HepG2 (cell line): ENCODE measurements at regions not wholly inside any gene's neighbourhood (a gene's known extent, or its start where the extent isn't known, plus 50 kb on each side); places are given as distances from the start of the nearest gene placed in this dataset.

Source experiments
- ATAC-seq: fragments of 200-7000 bp; cut with Tn5 transposase; 3 replicates; pipeline ENCODE4 v1.9.1; 2020; ENCODE audit warnings: mild to moderate bottlenecking, moderate library complexity
- BruUV-seq: library from RNA; stranded (reverse); fragments of 400-500 nt; replicated peaks from 2 replicates; lab custom pipeline; 2021; lab: Mats Ljungman, UMichigan
- CTCF ChIA-PET: fragments of 300-600 bp; formaldehyde crosslinking; extraction: SDS; loops from one replicate; lab custom pipeline; 2021; ENCODE audit warnings: low total read pairs, inconsistent platforms, low intra/inter-chr PET ratio; lab: Yijun Ruan, JAX
- POLR2A ChIA-PET: fragments of 350-600 bp; sonication (Branson Sonifier 250); formaldehyde crosslinking; loops from one replicate; lab custom pipeline; 2020; ENCODE audit warnings: antibody characterized with exemption, inconsistent platforms; lab: Yijun Ruan, JAX
- DNase-seq: peaks from one replicate; pipeline ENCODE4 v3.0.0-alpha.2; 2015; ENCODE audit warnings: low spot score
- FAIRE-seq: peaks from 3 replicates; lab custom pipeline; 2011; peaks lifted over from hg19 to GRCh38; lab: Jason Lieb, UNC
- H2AFZ ChIP-seq: one replicate; pipeline ENCODE4 v1.6.1; 2011; ENCODE audit warnings: low read length, inconsistent platforms
- H3K27ac ChIP-seq: fragments of 300-600 bp; 3 replicates; pipeline ENCODE4 v1.8.0; 2011; ENCODE audit warnings: mixed run types, mild to moderate bottlenecking, mixed read lengths, low read length, inconsistent platforms; ENCODE audit not compliant: insufficient read depth; ENCODE audit errors: extremely low read length
- H3K27me3 ChIP-seq, 2 experiments: fragments of 200-600 bp in 1 of 2; 2 replicates in 1 of 2; 3 replicates in 1 of 2; pipeline versions ENCODE4 v1.6.0 to v1.8.0; 2011; ENCODE audit warnings: low read length in 2 of 2, mild to moderate bottlenecking in 2 of 2, moderate library complexity in 2 of 2, inconsistent platforms in 1 of 2; ENCODE audit not compliant: insufficient read depth in 2 of 2, control insufficient read depth in 1 of 2
- H3K36me3 ChIP-seq, 2 experiments: fragments of 200-600 bp in 1 of 2; replicated peaks in 1 of 2; 2 replicates in 1 of 2; 3 replicates in 1 of 2; pipeline versions ENCODE4 v1.5.1 to v1.8.0; 2011; ENCODE audit warnings: low read length in 2 of 2, inconsistent platforms in 1 of 2; ENCODE audit not compliant: insufficient read depth in 2 of 2, control insufficient read depth in 1 of 2
- H3K4me1 ChIP-seq: 2 replicates; pipeline ENCODE4 v1.5.1; 2012; ENCODE audit warnings: low read length, inconsistent platforms; ENCODE audit not compliant: insufficient read depth
- H3K4me2 ChIP-seq: 2 replicates; pipeline ENCODE4 v1.6.0; 2011; ENCODE audit warnings: low read depth, low read length, inconsistent platforms
- H3K4me3 ChIP-seq, 3 experiments: fragments of 200-600 bp in 1 of 3; sonication (generic), shearing (Covaris generic) in 1 of 3; replicated peaks in 1 of 3; 2 replicates each; pipeline ENCODE4 v1.5.1; 2011 to 2016; ENCODE audit warnings: low read length in 3 of 3, inconsistent platforms in 2 of 3, low read depth in 2 of 3, mild to moderate bottlenecking in 2 of 3, control low read depth in 1 of 3, mixed read lengths in 1 of 3; ENCODE audit not compliant: insufficient read depth in 1 of 3
- H3K79me2 ChIP-seq: one replicate; pipeline ENCODE4 v1.6.1; 2011; ENCODE audit warnings: low read length, inconsistent platforms; ENCODE audit not compliant: insufficient read depth
- H3K9ac ChIP-seq: 2 replicates; pipeline ENCODE4 v1.6.0; 2011; ENCODE audit warnings: mild to moderate bottlenecking, low read depth, low read length, inconsistent platforms; ENCODE audit not compliant: insufficient read depth
- H3K9me3 ChIP-seq: 2 replicates; pipeline ENCODE4 v1.5.1; 2012; ENCODE audit warnings: mild to moderate bottlenecking, low read length
- H4K20me1 ChIP-seq: 2 replicates; pipeline ENCODE4 v1.6.0; 2011; ENCODE audit warnings: inconsistent platforms, mild to moderate bottlenecking, low read length, moderate library complexity; ENCODE audit not compliant: insufficient read depth
- NFYB ChIP-seq: sonication (generic); formaldehyde crosslinking; IDR thresholded peaks from 2 replicates; pipeline ENCODE4 v1.4.0; 2020; ENCODE audit warnings: missing genetic modification reagents
- SYNCRIP ChIP-seq: fragments of 200-400 bp; formaldehyde crosslinking; IDR thresholded peaks from 2 replicates; pipeline ENCODE4 v1.6.1; 2018; ENCODE audit warnings: mild to moderate bottlenecking, low read depth, low read length; ENCODE audit not compliant: insufficient read depth
- WGBS: methylation state at CpG from one replicate; pipeline ENCODE4 v1.1.6; 2017; ENCODE audit warnings: low lambda C conversion rate; 5-methylcytosine and 5-hydroxymethylcytosine counted together
- in situ Hi-C: cut with HindIII; loops from 2 replicates; pipeline ENCODE4 v1.10.0; 2017; ENCODE audit warnings: low pct_unique_long_range_greater_than_20kb; ENCODE audit not compliant: extremely low pct_ligation_motif_present
- intact Hi-C: fragments of 100-400 bp; cut with micrococcal nuclease; formaldehyde crosslinking; loops from one replicate; pipeline ENCODE4 v1.10.0; 2022; ENCODE audit not compliant: unreplicated experiment
- TF ChIP-seq, protein P1 (sequence below): sonication (generic); formaldehyde crosslinking; IDR thresholded peaks from 2 replicates; pipeline ENCODE4 v1.4.0; 2020; ENCODE audit warnings: missing genetic modification reagents

DNA sequence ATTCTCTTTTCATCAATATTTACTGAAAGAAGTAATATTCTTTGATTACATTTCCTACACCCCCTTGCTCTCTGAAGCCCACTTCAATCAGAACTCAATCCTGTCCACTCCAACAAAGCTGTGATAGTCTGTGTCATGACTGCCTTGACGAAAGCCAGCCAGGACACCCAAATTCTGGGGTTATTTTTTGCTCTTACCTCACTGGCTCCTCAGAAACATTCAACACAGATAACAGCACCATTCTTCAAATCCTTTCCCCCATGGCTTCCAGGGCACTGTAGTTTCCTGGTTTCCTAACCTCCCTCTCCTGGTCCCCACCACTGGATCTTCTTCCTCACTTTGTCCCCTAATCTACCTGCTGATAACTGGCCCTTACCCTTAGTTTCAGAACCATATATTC, 106.1 kb upstream of the FER start (continued):
- TF ChIP-seq, protein P1, sequence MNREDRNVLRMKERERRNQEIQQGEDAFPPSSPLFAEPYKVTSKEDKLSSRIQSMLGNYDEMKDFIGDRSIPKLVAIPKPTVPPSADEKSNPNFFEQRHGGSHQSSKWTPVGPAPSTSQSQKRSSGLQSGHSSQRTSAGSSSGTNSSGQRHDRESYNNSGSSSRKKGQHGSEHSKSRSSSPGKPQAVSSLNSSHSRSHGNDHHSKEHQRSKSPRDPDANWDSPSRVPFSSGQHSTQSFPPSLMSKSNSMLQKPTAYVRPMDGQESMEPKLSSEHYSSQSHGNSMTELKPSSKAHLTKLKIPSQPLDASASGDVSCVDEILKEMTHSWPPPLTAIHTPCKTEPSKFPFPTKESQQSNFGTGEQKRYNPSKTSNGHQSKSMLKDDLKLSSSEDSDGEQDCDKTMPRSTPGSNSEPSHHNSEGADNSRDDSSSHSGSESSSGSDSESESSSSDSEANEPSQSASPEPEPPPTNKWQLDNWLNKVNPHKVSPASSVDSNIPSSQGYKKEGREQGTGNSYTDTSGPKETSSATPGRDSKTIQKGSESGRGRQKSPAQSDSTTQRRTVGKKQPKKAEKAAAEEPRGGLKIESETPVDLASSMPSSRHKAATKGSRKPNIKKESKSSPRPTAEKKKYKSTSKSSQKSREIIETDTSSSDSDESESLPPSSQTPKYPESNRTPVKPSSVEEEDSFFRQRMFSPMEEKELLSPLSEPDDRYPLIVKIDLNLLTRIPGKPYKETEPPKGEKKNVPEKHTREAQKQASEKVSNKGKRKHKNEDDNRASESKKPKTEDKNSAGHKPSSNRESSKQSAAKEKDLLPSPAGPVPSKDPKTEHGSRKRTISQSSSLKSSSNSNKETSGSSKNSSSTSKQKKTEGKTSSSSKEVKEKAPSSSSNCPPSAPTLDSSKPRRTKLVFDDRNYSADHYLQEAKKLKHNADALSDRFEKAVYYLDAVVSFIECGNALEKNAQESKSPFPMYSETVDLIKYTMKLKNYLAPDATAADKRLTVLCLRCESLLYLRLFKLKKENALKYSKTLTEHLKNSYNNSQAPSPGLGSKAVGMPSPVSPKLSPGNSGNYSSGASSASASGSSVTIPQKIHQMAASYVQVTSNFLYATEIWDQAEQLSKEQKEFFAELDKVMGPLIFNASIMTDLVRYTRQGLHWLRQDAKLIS (CRISPR knock-in tag) = no peak
- no peak for TF ChIP-seq SYNCRIP

DNA sequence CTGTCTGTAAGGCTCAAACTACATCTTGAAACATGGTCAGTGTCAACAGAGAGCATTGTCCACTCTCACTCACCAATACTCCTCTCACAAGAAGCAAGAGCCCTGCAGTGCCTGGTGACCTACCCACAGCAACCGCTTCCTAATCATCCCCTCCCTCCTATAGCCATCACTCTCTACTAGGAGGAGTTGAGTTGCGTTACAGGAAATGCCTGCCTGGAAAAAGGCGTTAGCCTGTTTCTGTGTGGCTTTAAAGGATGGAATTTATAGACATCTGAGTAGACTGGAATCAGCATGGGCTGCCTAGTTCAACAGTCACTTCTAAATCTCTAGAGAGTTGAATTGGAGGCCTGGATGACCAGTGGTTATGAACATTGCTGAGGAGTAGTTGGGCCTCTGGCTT, 108.3 kb upstream of the FER start:
- DNase-seq = no peak
- Histone ChIP-seq H3K4me1 (peaks cover 5% of the 10 kb centered on the region; the same call in 1 of the 2 replicates), H3K79me2 (no peaks in the 10 kb centered on the region), H4K20me1 (no peaks in the 10 kb centered on the region), H3K36me3 (no peaks in the 10 kb centered on the region), H3K27ac (no peak overlapping the region), H3K4me2 (no peak overlapping the region), H3K9ac (no peak overlapping the region)
- intact Hi-C loops = no loop called here
- in situ Hi-C loops = no loop called here
- no TSS peak for BruUV-seq
- ATAC-seq = no peak
- CTCF ChIA-PET = no interaction called here
- no peak for TF ChIP-seq NFYB (CRISPR knock-in tag)
- TF ChIP-seq, all 625 proteins: peak for 0
- H2AFZ ChIP-seq = no peak overlapping the region
- no peaks in the 10 kb centered on the region for H3K9me3 ChIP-seq
- no peak overlapping the region for H3K4me3 ChIP-seq
- POLR2A ChIA-PET = no interaction called here
- WGBS = 0% methylated on average over 3 of the region's 3 CpGs
- H3K27me3 ChIP-seq = 0 out of 5 replicates have a peak, but pooled peaks cover 0 to 4% of the 10 kb centered on the region in 2 experiments
- FAIRE-seq = no peak
